IMR-90 (cell line): ENCODE measurements at regions not wholly inside any gene's neighbourhood (a gene's known extent, or its start where the extent isn't known, plus 50 kb on each side); places are given as distances from the start of the nearest gene placed in this dataset.

ENCODE experiments used
- ATAC-seq: fragments of 200-7000 bp; cut with Tn5 transposase; 2 replicates; pipeline ENCODE4 v1.9.1; 2020; ENCODE audit warnings: low read depth, mild to moderate bottlenecking, moderate library complexity
- BruUV-seq: library from RNA; stranded (reverse); fragments of 400-500 nt; replicated peaks from 2 replicates; lab custom pipeline; 2021; lab: Mats Ljungman, UMichigan
- CTCF ChIA-PET: fragments of 300-600 bp; formaldehyde crosslinking; extraction: SDS; loops from one replicate; lab custom pipeline; 2021; ENCODE audit warnings: antibody characterized with exemption; lab: Yijun Ruan, JAX
- POLR2A ChIA-PET: fragments of 300-600 bp; sonication (Branson Sonifier 250); formaldehyde crosslinking; loops from one replicate; lab custom pipeline; 2022; ENCODE audit warnings: antibody characterized with exemption; ENCODE audit not compliant: unreplicated experiment; lab: Charles Lee
- DNase-seq: peaks from one replicate; pipeline ENCODE4 v3.0.0; 2013
- H2AFZ ChIP-seq: replicated peaks from 2 replicates; pipeline ENCODE3; 2013; ENCODE audit warnings: low read length, mild to moderate bottlenecking; ENCODE audit not compliant: poor library complexity
- H2AK5ac ChIP-seq: 2 replicates; pipeline ENCODE4 v1.6.1; 2013; ENCODE audit warnings: low read depth, low read length, inconsistent platforms
- H2AK9ac ChIP-seq: replicated peaks from 2 replicates; pipeline ENCODE3; 2013; ENCODE audit warnings: mild to moderate bottlenecking, low read depth, low read length, moderate library complexity; ENCODE audit not compliant: poor library complexity
- H2BK120ac ChIP-seq: 2 replicates; pipeline ENCODE4 v1.6.1; 2013; ENCODE audit warnings: low read depth, low read length, inconsistent platforms
- H2BK15ac ChIP-seq: 3 replicates; pipeline ENCODE4 v1.6.1; 2013; ENCODE audit warnings: low read depth, low read length, inconsistent platforms
- H2BK20ac ChIP-seq: 2 replicates; pipeline ENCODE4 v1.6.1; 2013; ENCODE audit warnings: low read depth, mild to moderate bottlenecking, inconsistent platforms, low read length, moderate library complexity
- H2BK5ac ChIP-seq: 2 replicates; pipeline ENCODE4 v1.6.1; 2013; ENCODE audit warnings: mild to moderate bottlenecking, low read depth, low read length, inconsistent platforms; ENCODE audit not compliant: poor library complexity, severe bottlenecking
- H3K14ac ChIP-seq: replicated peaks from 2 replicates; pipeline ENCODE4 v1.6.1; 2013; ENCODE audit warnings: low read depth, low read length, inconsistent platforms
- H3K18ac ChIP-seq: 2 replicates; pipeline ENCODE4 v1.6.1; 2013; ENCODE audit warnings: low read depth, low read length, control low read depth
- H3K23ac ChIP-seq: 2 replicates; pipeline ENCODE4 v1.6.1; 2013; ENCODE audit warnings: low read depth, low read length, inconsistent platforms
- H3K27ac ChIP-seq: 2 replicates; pipeline ENCODE4 v1.5.1; 2013; ENCODE audit warnings: mild to moderate bottlenecking, control low read depth, low read length; ENCODE audit not compliant: insufficient read depth
- H3K27me3 ChIP-seq: 2 replicates; pipeline ENCODE4 v1.6.1; 2013; ENCODE audit warnings: low read length; ENCODE audit not compliant: control insufficient read depth, insufficient read depth
- H3K36me3 ChIP-seq: 2 replicates; pipeline ENCODE4 v1.6.1; 2013; ENCODE audit warnings: low read length, mixed read lengths; ENCODE audit not compliant: control insufficient read depth, insufficient read depth
- H3K4ac ChIP-seq: 2 replicates; pipeline ENCODE4 v1.6.1; 2013; ENCODE audit warnings: low read depth, low read length, inconsistent platforms
- H3K4me1 ChIP-seq: 2 replicates; pipeline ENCODE4 v1.6.1; 2013; ENCODE audit warnings: low read length, mixed read lengths; ENCODE audit not compliant: control insufficient read depth, insufficient read depth
- H3K4me2 ChIP-seq: 2 replicates; pipeline ENCODE4 v1.6.1; 2013; ENCODE audit warnings: low read depth, mild to moderate bottlenecking, control low read depth, low read length, moderate library complexity
- H3K4me3 ChIP-seq: 2 replicates; pipeline ENCODE4 v1.5.1; 2013; ENCODE audit warnings: low read depth, mild to moderate bottlenecking, control low read depth, low read length, moderate library complexity; ENCODE audit not compliant: insufficient read depth
- H3K56ac ChIP-seq: 2 replicates; pipeline ENCODE4 v1.6.1; 2013; ENCODE audit warnings: low read length, inconsistent platforms; ENCODE audit not compliant: insufficient read depth; ENCODE audit errors: extremely low read depth
- H3K79me1 ChIP-seq, 2 experiments: 2 replicates each; pipeline ENCODE4 v1.6.1; 2013; ENCODE audit warnings: low read length in 2 of 2, inconsistent platforms in 1 of 2, low read depth in 1 of 2
- H3K9ac ChIP-seq: 2 replicates; pipeline ENCODE4 v1.6.1; 2013; ENCODE audit warnings: low read depth, low read length, control low read depth
- H3K9me1 ChIP-seq: 2 replicates; pipeline ENCODE4 v1.6.1; 2013; ENCODE audit warnings: low read length, inconsistent platforms; ENCODE audit not compliant: insufficient read depth
- H3K9me3 ChIP-seq: 2 replicates; pipeline ENCODE4 v1.6.1; 2013; ENCODE audit warnings: low read length; ENCODE audit not compliant: control insufficient read depth, insufficient read depth
- H4K20me1 ChIP-seq: 2 replicates; pipeline ENCODE4 v1.6.1; 2013; ENCODE audit warnings: low read length, inconsistent platforms; ENCODE audit not compliant: insufficient read depth
- H4K5ac ChIP-seq: 2 replicates; pipeline ENCODE4 v1.6.1; 2013; ENCODE audit warnings: mild to moderate bottlenecking, low read depth, low read length, control low read depth
- H4K8ac ChIP-seq, 2 experiments: 2 replicates each; pipeline ENCODE4 v1.6.1; 2013; ENCODE audit warnings: low read depth in 2 of 2, low read length in 2 of 2, control low read depth in 1 of 2, inconsistent platforms in 1 of 2
- H4K91ac ChIP-seq: 2 replicates; pipeline ENCODE4 v1.6.1; 2013; ENCODE audit warnings: low read depth, low read length, inconsistent platforms; ENCODE audit not compliant: insufficient read depth
- BHLHE40 ChIP-seq: fragments of 150-350 bp; IDR thresholded peaks from 2 replicates; pipeline ENCODE4 v1.6.1; 2016; ENCODE audit warnings: mild to moderate bottlenecking, low read depth, low read length
- CEBPB ChIP-seq: IDR thresholded peaks from 2 replicates; pipeline ENCODE4 v1.6.1; 2012; ENCODE audit warnings: low read depth, low read length, improper control_type of control experiment
- CHD1 ChIP-seq: IDR thresholded peaks from 2 replicates; pipeline ENCODE4 v1.6.1; 2012; ENCODE audit warnings: low read depth, low read length, improper control_type of control experiment
- CTCF ChIP-seq: conservative IDR thresholded peaks from 2 replicates; pipeline ENCODE4 v1.5.1; 2012; ENCODE audit warnings: mild to moderate bottlenecking, low read depth, low read length, improper control_type of control experiment
- ELK1 ChIP-seq: fragments of 150-350 bp; IDR thresholded peaks from 2 replicates; pipeline ENCODE4 v1.6.1; 2016; ENCODE audit warnings: low read depth, mild to moderate bottlenecking, low read length, moderate library complexity, borderline replicate concordance
- FOS ChIP-seq: fragments of 150-350 bp; IDR thresholded peaks from 2 replicates; pipeline ENCODE4 v1.6.1; 2016; ENCODE audit warnings: low read depth, low read length
- MAFK ChIP-seq: IDR thresholded peaks from 2 replicates; pipeline ENCODE4 v1.6.1; 2012; ENCODE audit warnings: low read depth, low read length, improper control_type of control experiment
- MAZ ChIP-seq: IDR thresholded peaks from 2 replicates; pipeline ENCODE4 v1.6.1; 2012; ENCODE audit warnings: low read depth, mild to moderate bottlenecking, low read length, improper control_type of control experiment, moderate library complexity, borderline replicate concordance
- MXI1 ChIP-seq: IDR thresholded peaks from 2 replicates; pipeline ENCODE4 v1.6.1; 2012; ENCODE audit warnings: low read depth, mild to moderate bottlenecking, low read length, moderate library complexity, borderline replicate concordance
- NFE2L2 ChIP-seq: fragments of 150-350 bp; IDR thresholded peaks from 2 replicates; pipeline ENCODE4 v1.6.1; 2016; ENCODE audit warnings: low read depth, mild to moderate bottlenecking, low read length
- POLR2A ChIP-seq: IDR thresholded peaks from 2 replicates; pipeline ENCODE4 v1.6.1; 2012; ENCODE audit warnings: mild to moderate bottlenecking, low read depth, low read length
- RAD21 ChIP-seq: IDR thresholded peaks from 2 replicates; pipeline ENCODE4 v1.6.1; 2012; ENCODE audit warnings: low read length, improper control_type of control experiment
- RCOR1 ChIP-seq: IDR thresholded peaks from 2 replicates; pipeline ENCODE4 v1.6.1; 2012; ENCODE audit warnings: mild to moderate bottlenecking, low read length, improper control_type of control experiment; ENCODE audit not compliant: insufficient replicate concordance
- RFX5 ChIP-seq: IDR thresholded peaks from 2 replicates; pipeline ENCODE4 v1.8.0; 2012; ENCODE audit warnings: low read depth, mild to moderate bottlenecking, low read length, moderate library complexity
- SMC3 ChIP-seq: fragments of 150-350 bp; IDR thresholded peaks from 2 replicates; pipeline ENCODE4 v1.6.1; 2016; ENCODE audit warnings: low read depth, mild to moderate bottlenecking, antibody characterized with exemption, low read length, moderate library complexity
- USF2 ChIP-seq: fragments of 150-350 bp; IDR thresholded peaks from 2 replicates; pipeline ENCODE4 v1.6.1; 2017; ENCODE audit warnings: mild to moderate bottlenecking, antibody characterized with exemption, low read length, low read depth
- WGBS, 2 experiments: methylation state at CpG; one replicate each; pipeline versions ENCODE4 v1.1.5 to v1.1.7; 2013; ENCODE audit warnings: missing lambda C conversion rate in 2 of 2; ENCODE audit not compliant: insufficient read length in 1 of 2; ENCODE audit errors: extremely low coverage in 2 of 2; 5-methylcytosine and 5-hydroxymethylcytosine counted together
- dilution Hi-C: fragments of 300-500 bp; cut with HindIII; formaldehyde crosslinking; loops from one replicate; pipeline ENCODE4 v1.14.3; 2018; ENCODE audit warnings: low sequenced_read_pairs; ENCODE audit not compliant: unreplicated experiment
- in situ Hi-C: fragments of 300-500 bp; cut with MboI; formaldehyde crosslinking; loops from 3 replicates; pipeline ENCODE4 v1.14.3; 2019; ENCODE audit warnings: low sequenced_read_pairs, inconsistent platforms, mixed read lengths
- intact Hi-C: fragments of 100-400 bp; cut with micrococcal nuclease; formaldehyde crosslinking; loops from 2 replicates; pipeline ENCODE4 v1.10.0; 2022

GRCh38 chr6:84415517-84415916 is 188.1 kb upstream of the CEP162 start:
- no peak for DNase-seq
- Histone ChIP-seq H2BK20ac (no peak overlapping the region), H3K27me3 (peaks cover 3% of the 10 kb centered on the region; the same call in 1 of the 2 replicates), H2BK5ac (no peak overlapping the region), H3K9me1 (no peaks in the 10 kb centered on the region), H3K18ac (no peak overlapping the region), H3K9ac (no peak overlapping the region), H4K8ac (no peak overlapping the region), H4K20me1 (no peaks in the 10 kb centered on the region), H3K79me1 (no peaks in the 10 kb centered on the region), H3K4me3 (no peak overlapping the region), H2AFZ (no peak overlapping the region), H3K27ac (no peak overlapping the region), H3K23ac (no peak overlapping the region), H2AK9ac (no peak overlapping the region), H3K9me3 (no peaks in the 10 kb centered on the region), H2BK15ac (no peak overlapping the region), H3K36me3 (no peaks in the 10 kb centered on the region), H4K5ac (no peak overlapping the region), H3K14ac (no peak overlapping the region), H4K91ac (no peak overlapping the region), H3K4ac (no peak overlapping the region), H2AK5ac (no peak overlapping the region), H3K56ac (no peak overlapping the region), H3K4me1 (no peaks in the 10 kb centered on the region), H3K4me2 (no peak overlapping the region), H2BK120ac (no peak overlapping the region)
- BruUV-seq, result no TSS peak
- no peak for ATAC-seq
- TF ChIP-seq RCOR1, result no peak
- TF ChIP-seq ELK1, result no peak
- no peak for TF ChIP-seq CHD1
- no peak for TF ChIP-seq NFE2L2
- TF ChIP-seq RAD21, result no peak
- TF ChIP-seq MXI1, result no peak
- no peak for TF ChIP-seq USF2
- TF ChIP-seq CTCF, result no peak
- no peak for TF ChIP-seq BHLHE40
- TF ChIP-seq MAFK, result no peak
- TF ChIP-seq POLR2A, result no peak
- no peak for TF ChIP-seq FOS
- no peak for TF ChIP-seq RFX5
- no peak for TF ChIP-seq CEBPB
- TF ChIP-seq SMC3, result no peak
- no peak for TF ChIP-seq MAZ
- WGBS, 2 experiments, result no CpG with 5 or more reads among the region's 6 CpGs
- in situ Hi-C loops, result no loop called here
- dilution Hi-C loops, result no loop called here
- intact Hi-C loops, result no loop called here
- POLR2A ChIA-PET, result no interaction called here
- CTCF ChIA-PET, result no interaction called here
